B cell (primary cell): ENCODE measurements at regions not wholly inside any gene's neighbourhood (a gene's known extent, or its start where the extent isn't known, plus 50 kb on each side); places are given as distances from the start of the nearest gene placed in this dataset.

Experiments
- ATAC-seq: fragments of 200-7000 bp; cut with Tn5 transposase; one replicate; pipeline ENCODE4 v1.10.0; 2021; ENCODE audit warnings: low read depth, mild to moderate bottlenecking, moderate number of reproducible peaks, moderate library complexity
- CTCF ChIA-PET: fragments of 350-600 bp; sonication (Branson Sonifier 250); formaldehyde crosslinking; loops from one replicate; lab custom pipeline; 2021; ENCODE audit warnings: antibody characterized with exemption, inconsistent platforms; lab: Charles Lee
- POLR2A ChIA-PET: fragments of 350-600 bp; sonication (Branson Sonifier 250); formaldehyde crosslinking; loops from one replicate; lab custom pipeline; 2021; ENCODE audit warnings: antibody characterized with exemption; lab: Charles Lee
- DNase-seq: peaks from one replicate; pipeline ENCODE4 v3.0.0; 2013
- H2AFZ ChIP-seq: 2 replicates; pipeline ENCODE4 v1.6.1; 2012; ENCODE audit warnings: mild to moderate bottlenecking, low read depth, low read length; ENCODE audit not compliant: insufficient read depth, poor library complexity, severe bottlenecking
- H3K27ac ChIP-seq, 2 donors: 1 replicate in 1 of 2; 2 replicates in 1 of 2; pipeline ENCODE4 v1.5.1; 2012 to 2013; ENCODE audit warnings: low read length in 2 of 2, mild to moderate bottlenecking in 2 of 2, moderate library complexity in 1 of 2
- H3K27me3 ChIP-seq, 4 experiments: fragments of 200-600 bp in 1 of 4; sonication (generic) in 1 of 4; replicated peaks in 1 of 4; 1 replicate in 2 of 4; 2 replicates in 2 of 4; pipeline versions ENCODE4 v1.6.1 to v1.7.0; 2013 to 2016; ENCODE audit warnings: low read length in 3 of 4, mild to moderate bottlenecking in 2 of 4, mixed read lengths in 1 of 4, moderate library complexity in 1 of 4; ENCODE audit not compliant: insufficient read depth in 4 of 4, control insufficient read depth in 3 of 4; ENCODE audit errors: control extremely low read depth in 1 of 4
- H3K36me3 ChIP-seq, 2 experiments: replicated peaks in 1 of 2; 1 replicate in 1 of 2; 2 replicates in 1 of 2; pipeline versions ENCODE4 v1.6.1 to v1.7.1; 2013; ENCODE audit warnings: low read length in 1 of 2; ENCODE audit not compliant: insufficient read depth in 2 of 2, control insufficient read depth in 1 of 2; ENCODE audit errors: control extremely low read depth in 1 of 2, extremely low read depth in 1 of 2
- H3K4me1 ChIP-seq, 2 donors: fragments of 200-600 bp in 1 of 2; sonication (generic) in 1 of 2; 1 replicate in 1 of 2; 2 replicates in 1 of 2; pipeline versions ENCODE4 v1.5.1 to v1.6.1; 2013 to 2017; ENCODE audit warnings: low read length in 2 of 2; ENCODE audit not compliant: control insufficient read depth in 2 of 2, insufficient read depth in 2 of 2
- H3K4me2 ChIP-seq: replicated peaks from 2 replicates; pipeline ENCODE3; 2012; ENCODE audit warnings: mild to moderate bottlenecking, low read depth, low read length; ENCODE audit not compliant: poor library complexity, severe bottlenecking
- H3K4me3 ChIP-seq, 5 experiments: fragments of 200-600 bp in 1 of 5; sonication (generic) in 1 of 5; 1 replicate in 3 of 5; 2 replicates in 2 of 5; pipeline versions ENCODE4 v1.5.1 to v1.7.0; 2011 to 2016; ENCODE audit warnings: low read length in 4 of 5, mild to moderate bottlenecking in 4 of 5, low read depth in 2 of 5, control low read depth in 1 of 5, moderate library complexity in 1 of 5; ENCODE audit not compliant: insufficient read depth in 1 of 5; ENCODE audit errors: control extremely low read depth in 1 of 5, extremely low read depth in 1 of 5
- H3K79me2 ChIP-seq: fragments of 200-600 bp; sonication (generic); one replicate; pipeline ENCODE4 v1.6.0; 2016; ENCODE audit warnings: low read length; ENCODE audit not compliant: control insufficient read depth, insufficient read depth
- H3K9ac ChIP-seq: fragments of 200-600 bp; sonication (generic); 2 replicates; pipeline ENCODE4 v1.6.1; 2017; ENCODE audit warnings: mild to moderate bottlenecking, low read length, moderate library complexity
- H3K9me3 ChIP-seq, 3 donors: one replicate each; pipeline versions ENCODE4 v1.6.1 to v1.7.1; 2013; ENCODE audit warnings: low read length in 2 of 3; ENCODE audit not compliant: control insufficient read depth in 2 of 3, insufficient read depth in 1 of 3; ENCODE audit errors: control extremely low read depth in 1 of 3
- H4K20me1 ChIP-seq: 2 replicates; pipeline ENCODE4 v1.6.0; 2012; ENCODE audit warnings: mild to moderate bottlenecking, low read length; ENCODE audit not compliant: insufficient read depth, control insufficient read depth, poor library complexity, severe bottlenecking
- H3K27ac Mint-ChIP-seq: one replicate; pipeline ENCODE4 v1.8.0; 2021; ENCODE audit warnings: mixed read lengths
- H3K27me3 Mint-ChIP-seq: one replicate; pipeline ENCODE4 v1.8.0; 2021; ENCODE audit warnings: mixed read lengths
- H3K4me1 Mint-ChIP-seq: one replicate; pipeline ENCODE4 v1.8.0; 2021; ENCODE audit warnings: mixed read lengths
- H3K4me3 Mint-ChIP-seq: one replicate; pipeline ENCODE4 v1.8.0; 2021; ENCODE audit warnings: mixed read lengths
- H3K9me3 Mint-ChIP-seq: one replicate; pipeline ENCODE4 v1.8.0; 2022; ENCODE audit warnings: mixed read lengths; ENCODE audit not compliant: insufficient read depth
- CTCF ChIP-seq: fragments of 200-600 bp; IDR thresholded peaks from one replicate; pipeline ENCODE4 v1.8.0; 2022; ENCODE audit warnings: antibody characterized with exemption, mild to moderate bottlenecking
- EZH2 ChIP-seq: IDR thresholded peaks from 2 replicates; pipeline ENCODE4 v1.6.1; 2012; ENCODE audit warnings: borderline replicate concordance, low read depth, mild to moderate bottlenecking, moderate library complexity, low read length; ENCODE audit not compliant: insufficient read depth, poor library complexity, severe bottlenecking
- WGBS: methylation state at CpG from one replicate; pipeline ENCODE4 v1.1.5; 2013; ENCODE audit warnings: missing lambda C conversion rate; ENCODE audit not compliant: insufficient coverage; 5-methylcytosine and 5-hydroxymethylcytosine counted together
- intact Hi-C: fragments of 100-400 bp; cut with micrococcal nuclease; formaldehyde crosslinking; loops from one replicate; pipeline ENCODE4 v1.10.0; 2022

GRCh38 chr2:83217854-83218253 is 1241.2 kb downstream of the SUCLG1 start:
- no peak overlapping the region for H3K4me3 Mint-ChIP-seq
- no peak overlapping the region for H3K4me3 ChIP-seq
- intact Hi-C loops: no loop called here

GRCh38 chr2:83196225-83196624 is 1262.9 kb downstream of the SUCLG1 start:
- Mint-ChIP-seq H3K27ac (no peak overlapping the region), H3K4me1 (no peaks in the 10 kb centered on the region), H3K9me3 (no peaks in the 10 kb centered on the region), H3K4me3 (no peak overlapping the region), H3K27me3 (no peaks in the 10 kb centered on the region)
- no peak for ATAC-seq
- Histone ChIP-seq H3K9me3 (no peaks in the 10 kb centered on the region), H3K4me2 (no peak overlapping the region), H3K27ac (no peak overlapping the region), H3K79me2 (no peaks in the 10 kb centered on the region), H3K4me3 (no peak overlapping the region), H3K27me3 (no peaks in the 10 kb centered on the region), H3K4me1 (no peaks in the 10 kb centered on the region), H3K36me3 (no peaks in the 10 kb centered on the region), H2AFZ (no peak overlapping the region), H3K9ac (no peak overlapping the region), H4K20me1 (no peaks in the 10 kb centered on the region)
- TF ChIP-seq EZH2: no peak
- no peak for TF ChIP-seq CTCF
- ChIA-PET POLR2A (no interaction called here), CTCF (no interaction called here)
- WGBS: no CpG with 5 or more reads among the region's 1 CpG
- intact Hi-C loops: no loop called here
- no peak for DNase-seq

More at GRCh38 chr2:83217854-83218253, 1241.2 kb downstream of the SUCLG1 start:
- no peak overlapping the region for H3K27ac Mint-ChIP-seq
- peaks cover 0 to 5% (median 0%) of the 10 kb centered on the region in 3 donors for H3K9me3 ChIP-seq
- no peaks in the 10 kb centered on the region for H3K4me1 ChIP-seq
- no peak overlapping the region for H3K27ac ChIP-seq
- no CpG with 5 or more reads among the region's 4 CpGs for WGBS
- ATAC-seq (no peak), DNase-seq (no peak)
- no peaks in the 10 kb centered on the region for H3K36me3 ChIP-seq
- no peak for TF ChIP-seq CTCF
- TF ChIP-seq EZH2: no peak
- POLR2A ChIA-PET: no interaction called here
- H4K20me1 ChIP-seq: no peaks in the 10 kb centered on the region
- H3K9me3 Mint-ChIP-seq: peaks cover 3% of the 10 kb centered on the region
- H3K4me2 ChIP-seq: no peak overlapping the region
- H3K27me3 Mint-ChIP-seq: no peaks in the 10 kb centered on the region
- no peaks in the 10 kb centered on the region for H3K27me3 ChIP-seq
- H2AFZ ChIP-seq: no peak overlapping the region
- no peak overlapping the region for H3K9ac ChIP-seq
- H3K4me1 Mint-ChIP-seq: no peaks in the 10 kb centered on the region
- CTCF ChIA-PET: no interaction called here
- H3K79me2 ChIP-seq: no peaks in the 10 kb centered on the region
